Spinal cord (tissue), 9 donors: ENCODE measurements at regions not wholly inside any gene's neighbourhood (a gene's known extent, or its start where the extent isn't known, plus 50 kb on each side); places are given as distances from the start of the nearest gene placed in this dataset.
"Not testable (repeated sequence)": the region's sequence is repeated elsewhere in the genome, so short reads cannot be mapped to it uniquely, and the experiment has no call there.

Experiments
- DNase-seq, 6 donors: peaks; one replicate each; pipeline versions ENCODE4 v3.0.0 to v3.0.0-alpha.2; 2013 to 2015; ENCODE audit warnings: low spot score in 6 of 6, low read depth in 4 of 6
- H3K27ac ChIP-seq: one replicate; pipeline ENCODE4 v1.5.1; 2013; ENCODE audit warnings: low read depth, low read length, control low read depth
- H3K27me3 ChIP-seq: one replicate; pipeline ENCODE4 v1.6.1; 2013; ENCODE audit warnings: low read length; ENCODE audit not compliant: control insufficient read depth, insufficient read depth
- H3K36me3 ChIP-seq: one replicate; pipeline ENCODE4 v1.6.1; 2013; ENCODE audit warnings: low read length; ENCODE audit not compliant: control insufficient read depth, insufficient read depth
- H3K4me1 ChIP-seq: one replicate; pipeline ENCODE4 v1.6.1; 2013; ENCODE audit warnings: low read length; ENCODE audit not compliant: control insufficient read depth, insufficient read depth
- H3K4me3 ChIP-seq: one replicate; pipeline ENCODE4 v1.5.1; 2013; ENCODE audit warnings: low read depth, low read length, control low read depth
- H3K9me3 ChIP-seq: one replicate; pipeline ENCODE4 v1.6.1; 2013; ENCODE audit warnings: low read length; ENCODE audit not compliant: control insufficient read depth, insufficient read depth
- WGBS: methylation state at CpG from one replicate; pipeline ENCODE4 v1.1.5; 2013; ENCODE audit warnings: missing lambda C conversion rate; ENCODE audit not compliant: insufficient coverage; 5-methylcytosine and 5-hydroxymethylcytosine counted together
- donor health status: healthy.

DNA sequence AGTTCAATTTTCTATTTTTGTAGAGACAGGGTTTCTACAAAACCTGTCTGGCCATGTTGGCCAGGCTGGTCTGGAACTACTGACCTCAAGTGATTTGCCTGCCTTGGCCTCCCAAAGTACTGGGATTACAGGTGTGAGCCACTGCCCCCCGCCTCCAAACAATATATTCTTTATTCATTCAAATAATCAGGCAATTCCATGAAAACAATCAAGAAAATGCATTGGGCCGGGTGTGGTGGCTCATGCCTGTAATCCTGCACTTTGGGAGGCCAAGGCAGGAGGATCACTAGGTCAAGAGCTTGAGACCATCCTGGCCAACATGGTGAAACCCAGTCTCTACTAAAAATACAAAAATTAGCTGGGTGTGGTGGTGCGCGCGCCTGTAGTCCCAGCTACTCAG, 69.9 kb upstream of the ZNF217 start:
- WGBS = 100% methylated on average over 2 of the region's 5 CpGs
- H3K36me3 ChIP-seq, DNase-seq: not testable (repeated sequence)

DNA sequence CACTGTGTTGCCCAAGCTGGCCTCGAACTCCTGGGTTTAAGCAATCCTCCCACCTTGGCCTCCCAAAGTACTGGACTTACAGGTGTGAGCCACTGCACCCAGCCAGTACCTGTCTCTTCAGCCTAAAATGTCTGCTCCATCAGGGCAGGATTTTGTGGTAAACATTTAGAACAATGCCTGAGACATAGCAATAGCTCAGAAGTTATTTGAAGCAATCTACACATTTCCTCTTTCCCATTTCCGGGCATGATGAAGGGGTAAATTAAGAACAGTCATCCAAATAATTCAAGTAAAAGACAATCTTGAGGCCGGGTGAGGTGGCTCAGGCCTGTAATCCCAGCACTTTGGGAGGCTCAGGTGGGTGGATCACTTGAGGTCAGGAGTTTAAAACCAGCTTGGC, 69.0 kb upstream of the ZNF217 start:
- 100% methylated on average over 1 of the region's 3 CpGs for WGBS
- no peak for DNase-seq
- Histone ChIP-seq H3K27me3 (no peaks in the 10 kb centered on the region), H3K4me1 (peaks cover 8% of the 10 kb centered on the region), H3K27ac (no peak overlapping the region), H3K36me3 (no peaks in the 10 kb centered on the region), H3K9me3 (no peaks in the 10 kb centered on the region), H3K4me3 (no peak overlapping the region)

More for the DNA sequence above, 69.9 kb upstream of the ZNF217 start:
- not testable (repeated sequence) for H3K4me3 ChIP-seq, H3K27ac ChIP-seq, H3K27me3 ChIP-seq, H3K4me1 ChIP-seq, H3K9me3 ChIP-seq

- Histone ChIP-seq H3K4me3 (no peak overlapping the region), H3K27me3 (no peaks in the 10 kb centered on the region), H3K27ac (peak overlapping the region; percentile 60), H3K4me1 (peaks cover 8% of the 10 kb centered on the region), H3K9me3 (no peaks in the 10 kb centered on the region), H3K36me3 (no peaks in the 10 kb centered on the region)
- 40% methylated on average over 4 of the region's 6 CpGs for WGBS
- DNase-seq = no peak
Measured at GRCh38 chr20:53660947-53661381, 67.3 kb upstream of the ZNF217 start.

- WGBS = 4% methylated on average over 31 of the region's 38 CpGs
- no peaks in the 10 kb centered on the region for H3K27me3 ChIP-seq
- no peaks in the 10 kb centered on the region for H3K36me3 ChIP-seq
- H3K27ac ChIP-seq = peak overlapping the region; percentile 60
- peak overlapping the region; percentile 26 for H3K4me3 ChIP-seq
- peak in 2 of 6 donors; percentile 33 to 47 for DNase-seq
- H3K4me1 ChIP-seq = peaks cover 8% of the 10 kb centered on the region
- no peaks in the 10 kb centered on the region for H3K9me3 ChIP-seq
Measured at GRCh38 chr20:53660078-53660909, 66.7 kb upstream of the ZNF217 start.

GRCh38 chr20:53658973-53659372, 65.3 kb upstream of the ZNF217 start:
- Histone ChIP-seq H3K36me3 (no peaks in the 10 kb centered on the region), H3K27me3 (no peaks in the 10 kb centered on the region), H3K4me3 (no peak overlapping the region), H3K27ac (no peak overlapping the region), H3K9me3 (no peaks in the 10 kb centered on the region), H3K4me1 (peaks cover 8% of the 10 kb centered on the region)
- no peak for DNase-seq
- WGBS = 97% methylated on average over 5 of the region's 11 CpGs

- peaks cover 8% of the 10 kb centered on the region for H3K4me1 ChIP-seq
- 100% methylated on average over 3 of the region's 5 CpGs for WGBS
- no peak overlapping the region for H3K4me3 ChIP-seq
- no peaks in the 10 kb centered on the region for H3K27me3 ChIP-seq
- H3K27ac ChIP-seq = no peak overlapping the region
- H3K9me3 ChIP-seq = no peaks in the 10 kb centered on the region
- no peak for DNase-seq
- H3K36me3 ChIP-seq = no peaks in the 10 kb centered on the region
Measured at GRCh38 chr20:53658322-53658721, 64.7 kb upstream of the ZNF217 start.

- Histone ChIP-seq H3K36me3 (no peaks in the 10 kb centered on the region), H3K27ac (no peak overlapping the region), H3K9me3 (no peaks in the 10 kb centered on the region), H3K4me1 (peaks cover 8% of the 10 kb centered on the region), H3K4me3 (no peak overlapping the region), H3K27me3 (no peaks in the 10 kb centered on the region)
- WGBS = no CpG with 5 or more reads among the region's 1 CpG
- no peak for DNase-seq
Measured at GRCh38 chr20:53657732-53658131, 64.1 kb upstream of the ZNF217 start.

DNA sequence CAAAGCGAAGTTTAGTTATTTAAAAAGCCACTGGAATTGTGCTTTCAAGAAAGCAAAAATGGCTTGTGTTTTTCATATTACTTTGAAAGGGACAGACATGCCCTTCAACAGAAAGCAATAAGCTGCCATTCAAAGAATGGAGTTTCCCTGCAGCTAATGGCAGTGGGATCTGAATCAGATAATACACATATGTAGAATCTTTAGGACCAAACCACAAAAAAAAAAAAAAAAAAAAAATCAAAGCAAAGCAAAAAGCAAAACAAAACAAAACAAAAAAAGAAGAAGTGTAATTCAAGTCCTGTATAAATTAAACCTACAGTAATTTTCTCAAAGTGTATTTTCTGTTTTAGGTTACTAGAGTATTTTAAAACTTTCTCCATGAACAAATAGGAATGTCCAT, 63.6 kb upstream of the ZNF217 start:
- WGBS = no CpG with 5 or more reads among the region's 1 CpG

GRCh38 chr20:53656293-53657202, 62.9 kb upstream of the ZNF217 start:
- Histone ChIP-seq H3K9me3 (no peaks in the 10 kb centered on the region), H3K4me1 (peaks cover 8% of the 10 kb centered on the region), H3K4me3 (no peak overlapping the region), H3K27me3 (no peaks in the 10 kb centered on the region), H3K36me3 (no peaks in the 10 kb centered on the region), H3K27ac (no peak overlapping the region)
- DNase-seq = no peak
- 43% methylated on average over 2 of the region's 4 CpGs for WGBS

More for the DNA sequence above, 63.6 kb upstream of the ZNF217 start:
- peaks cover 8% of the 10 kb centered on the region for H3K4me1 ChIP-seq
- no peaks in the 10 kb centered on the region for H3K27me3 ChIP-seq
- no peak for DNase-seq
- no peaks in the 10 kb centered on the region for H3K9me3 ChIP-seq
- no peaks in the 10 kb centered on the region for H3K36me3 ChIP-seq
- H3K4me3 ChIP-seq = no peak overlapping the region
- H3K27ac ChIP-seq = no peak overlapping the region
